H9 (cell line): ENCODE measurements at regions not wholly inside any gene's neighbourhood (a gene's known extent, or its start where the extent isn't known, plus 50 kb on each side); places are given as distances from the start of the nearest gene placed in this dataset.

Experiments used
- DNase-seq: peaks from one replicate; pipeline ENCODE4 v3.0.0-alpha.2; 2017
- H2AFZ ChIP-seq: one replicate; pipeline ENCODE4 v1.6.1; 2013; ENCODE audit warnings: mild to moderate bottlenecking, low read length, control low read depth, moderate library complexity
- H2AK5ac ChIP-seq: 2 replicates; pipeline ENCODE4 v1.6.1; 2013; ENCODE audit warnings: low read length, control low read depth, mixed read lengths; ENCODE audit not compliant: insufficient read length
- H2BK120ac ChIP-seq: one replicate; pipeline ENCODE4 v1.6.1; 2013; ENCODE audit warnings: low read depth, mild to moderate bottlenecking, low read length, control low read depth, inconsistent platforms; ENCODE audit not compliant: poor library complexity, severe bottlenecking
- H2BK12ac ChIP-seq: 2 replicates; pipeline ENCODE4 v1.6.1; 2013; ENCODE audit warnings: low read length, control low read depth, mixed read lengths, low read depth; ENCODE audit not compliant: insufficient read length
- H2BK15ac ChIP-seq: 2 replicates; pipeline ENCODE4 v1.6.1; 2013; ENCODE audit warnings: low read depth, low read length, control low read depth
- H2BK20ac ChIP-seq: one replicate; pipeline ENCODE4 v1.6.1; 2013; ENCODE audit warnings: low read depth, mild to moderate bottlenecking, low read length, control low read depth, inconsistent platforms; ENCODE audit not compliant: poor library complexity, severe bottlenecking
- H2BK5ac ChIP-seq: 2 replicates; pipeline ENCODE4 v1.6.1; 2013; ENCODE audit warnings: low read length, control low read depth, mixed read lengths; ENCODE audit not compliant: insufficient read length
- H3K14ac ChIP-seq: 2 replicates; pipeline ENCODE4 v1.6.1; 2013; ENCODE audit warnings: low read length, control low read depth; ENCODE audit not compliant: insufficient read depth
- H3K18ac ChIP-seq: 2 replicates; pipeline ENCODE4 v1.6.1; 2013; ENCODE audit warnings: low read depth, mild to moderate bottlenecking, mixed read lengths, low read length, control low read depth; ENCODE audit not compliant: insufficient read length
- H3K23ac ChIP-seq: 2 replicates; pipeline ENCODE4 v1.6.1; 2013; ENCODE audit warnings: low read length, control low read depth, mixed read lengths, low read depth; ENCODE audit not compliant: insufficient read length
- H3K23me2 ChIP-seq: 2 replicates; pipeline ENCODE4 v1.6.1; 2013; ENCODE audit warnings: low read depth, mild to moderate bottlenecking, mixed read lengths, low read length, control low read depth; ENCODE audit not compliant: insufficient read length, poor library complexity, severe bottlenecking
- H3K27ac ChIP-seq: 2 replicates; pipeline ENCODE4 v1.5.1; 2013; ENCODE audit warnings: low read length, control low read depth, mixed read lengths, low read depth; ENCODE audit not compliant: insufficient read length
- H3K27me3 ChIP-seq: 2 replicates; pipeline ENCODE4 v1.6.1; 2013; ENCODE audit warnings: low read length, control low read depth, inconsistent platforms; ENCODE audit not compliant: insufficient read depth
- H3K4ac ChIP-seq: 2 replicates; pipeline ENCODE4 v1.6.1; 2013; ENCODE audit warnings: low read depth, mild to moderate bottlenecking, control low read depth, inconsistent platforms, low read length, moderate library complexity
- H3K4me1 ChIP-seq: 2 replicates; pipeline ENCODE4 v1.6.1; 2013; ENCODE audit warnings: low read length, control low read depth, inconsistent platforms; ENCODE audit not compliant: insufficient read depth
- H3K4me2 ChIP-seq: 2 replicates; pipeline ENCODE4 v1.6.1; 2013; ENCODE audit warnings: low read length, control low read depth, mixed read lengths; ENCODE audit not compliant: insufficient read length, insufficient read depth
- H3K56ac ChIP-seq: 2 replicates; pipeline ENCODE4 v1.6.1; 2013; ENCODE audit warnings: low read depth, mild to moderate bottlenecking, mixed read lengths, low read length, control low read depth; ENCODE audit not compliant: insufficient read length
- H3K79me1 ChIP-seq: 2 replicates; pipeline ENCODE4 v1.6.1; 2013; ENCODE audit warnings: low read depth, mild to moderate bottlenecking, moderate library complexity, low read length, control low read depth, inconsistent platforms; ENCODE audit not compliant: insufficient read depth, poor library complexity, severe bottlenecking
- H3K79me2 ChIP-seq: 2 replicates; pipeline ENCODE4 v1.6.1; 2013; ENCODE audit warnings: low read length, control low read depth, inconsistent platforms; ENCODE audit not compliant: insufficient read depth
- H3K9ac ChIP-seq: 2 replicates; pipeline ENCODE4 v1.6.1; 2013; ENCODE audit warnings: low read length, control low read depth, mixed read lengths; ENCODE audit not compliant: insufficient read length; ENCODE audit errors: extremely low read depth
- H3K9me3 ChIP-seq: one replicate; pipeline ENCODE4 v1.6.1; 2013; ENCODE audit warnings: low read depth, low read length, inconsistent platforms; ENCODE audit not compliant: control insufficient read depth
- H3T11ph ChIP-seq: one replicate; pipeline ENCODE4 v1.6.1; 2013; ENCODE audit warnings: mild to moderate bottlenecking, low read length, control low read depth, inconsistent platforms
- H4K20me1 ChIP-seq: one replicate; pipeline ENCODE4 v1.6.1; 2013; ENCODE audit not compliant: control insufficient read depth, insufficient read length, insufficient read depth
- H4K5ac ChIP-seq: 2 replicates; pipeline ENCODE4 v1.6.1; 2013; ENCODE audit warnings: low read depth, mild to moderate bottlenecking, mixed read lengths, low read length, control low read depth; ENCODE audit not compliant: insufficient read length
- H4K8ac ChIP-seq: replicated peaks from 2 replicates; pipeline ENCODE4 v1.6.1; 2013; ENCODE audit warnings: low read length, control low read depth, mixed read lengths, low read depth; ENCODE audit not compliant: insufficient read length
- H4K91ac ChIP-seq: 2 replicates; pipeline ENCODE4 v1.6.1; 2013; ENCODE audit warnings: low read depth, mild to moderate bottlenecking, moderate library complexity, mixed read lengths, low read length, control low read depth; ENCODE audit not compliant: insufficient read length
- H3K27ac Mint-ChIP-seq, 3 experiments: 2 replicates in 2 of 3; 3 replicates in 1 of 3; pipeline ENCODE4 v1.8.0; 2020 to 2021; ENCODE audit warnings: mixed read lengths in 3 of 3, mild to moderate bottlenecking in 1 of 3, moderate library complexity in 1 of 3
- H3K27me3 Mint-ChIP-seq: 2 replicates; pipeline ENCODE4 v1.8.0; 2021; ENCODE audit warnings: low read depth, mild to moderate bottlenecking, moderate library complexity, mixed read lengths
- H3K36me3 Mint-ChIP-seq, 3 experiments: 2 replicates in 2 of 3; 3 replicates in 1 of 3; pipeline ENCODE4 v1.8.0; 2020 to 2021; ENCODE audit warnings: low read depth in 3 of 3, mixed read lengths in 3 of 3; ENCODE audit not compliant: insufficient read depth in 1 of 3
- H3K4me1 Mint-ChIP-seq, 2 experiments: 2 replicates each; pipeline ENCODE4 v1.8.0; 2020; ENCODE audit warnings: mixed read lengths in 2 of 2
- H3K4me3 Mint-ChIP-seq, 2 experiments: 2 replicates in 1 of 2; 3 replicates in 1 of 2; pipeline ENCODE4 v1.8.0; 2020 to 2021; ENCODE audit warnings: mild to moderate bottlenecking in 2 of 2, mixed read lengths in 2 of 2, moderate library complexity in 1 of 2
- H3K9me3 Mint-ChIP-seq, 2 experiments: 2 replicates in 1 of 2; 3 replicates in 1 of 2; pipeline ENCODE4 v1.8.0; 2020; ENCODE audit warnings: mild to moderate bottlenecking in 2 of 2, mixed read lengths in 2 of 2, moderate library complexity in 1 of 2
- WGBS: extraction: QIAGEN DNeasy Blood & Tissue Kit; methylation state at CpG from one replicate; pipeline ENCODE4 v1.1.7; 2013; ENCODE audit warnings: missing lambda C conversion rate, low lambda C conversion rate, mixed read lengths; ENCODE audit not compliant: insufficient read length; ENCODE audit errors: extremely low coverage; 5-methylcytosine and 5-hydroxymethylcytosine counted together
- TF ChIP-seq, protein P1 (sequence below): fragments of 200-600 bp; sonication (generic); conservative IDR thresholded peaks from 3 replicates; pipeline ENCODE4 v1.8.0; 2021; ENCODE audit warnings: antibody characterized with exemption, mild to moderate bottlenecking

DNA sequence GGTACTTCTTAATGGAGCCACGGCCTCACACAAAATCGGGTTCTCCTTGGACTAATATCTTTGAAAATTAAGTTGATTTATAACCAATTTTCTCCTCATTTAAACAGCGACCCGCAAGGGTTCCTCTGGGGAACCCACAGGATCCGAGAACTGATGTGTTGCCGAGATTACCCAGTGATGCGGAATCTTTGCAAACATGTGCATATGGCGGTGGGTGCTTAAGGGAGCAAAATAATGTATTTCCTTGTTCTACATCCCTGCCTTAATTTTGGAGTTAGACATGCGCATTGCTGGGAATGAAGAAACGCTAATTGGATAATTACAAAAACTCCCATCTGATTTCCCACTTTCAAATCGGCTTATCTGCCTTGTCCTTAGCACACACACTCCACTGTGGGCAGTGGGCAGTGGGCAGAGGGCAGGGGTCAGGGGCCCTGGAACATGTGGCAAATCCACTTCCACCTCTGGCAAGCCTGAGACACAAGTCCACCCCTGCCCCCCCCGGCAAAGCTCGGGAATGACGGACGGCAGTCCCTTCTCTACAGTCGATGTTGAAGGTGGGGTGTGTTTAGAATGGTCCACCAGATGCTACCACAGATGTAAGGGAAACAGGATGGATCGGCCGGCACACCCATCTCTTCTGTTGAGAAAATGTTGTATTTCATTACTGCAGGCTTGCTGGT, 137.4 kb upstream of the CDH4 start:
- H3K4me1 ChIP-seq, result no peaks in the 10 kb centered on the region
- no peaks in the 10 kb centered on the region for H3K79me2 ChIP-seq
- Mint-ChIP-seq H3K27me3 (peaks cover 81% of the 10 kb centered on the region), H3K27ac (no peak overlapping the region; a peak in 1 of 7 replicates), H3K36me3 (no peaks in the 10 kb centered on the region; a peak in 1 of 7 replicates), H3K4me3 (no peak overlapping the region), H3K9me3 (no peaks in the 10 kb centered on the region), H3K4me1 (peaks cover 3 to 4% of the 10 kb centered on the region in 2 experiments; a peak in 2 of 4 replicates)
- no peak overlapping the region for H4K8ac ChIP-seq
- TF ChIP-seq, protein P1, sequence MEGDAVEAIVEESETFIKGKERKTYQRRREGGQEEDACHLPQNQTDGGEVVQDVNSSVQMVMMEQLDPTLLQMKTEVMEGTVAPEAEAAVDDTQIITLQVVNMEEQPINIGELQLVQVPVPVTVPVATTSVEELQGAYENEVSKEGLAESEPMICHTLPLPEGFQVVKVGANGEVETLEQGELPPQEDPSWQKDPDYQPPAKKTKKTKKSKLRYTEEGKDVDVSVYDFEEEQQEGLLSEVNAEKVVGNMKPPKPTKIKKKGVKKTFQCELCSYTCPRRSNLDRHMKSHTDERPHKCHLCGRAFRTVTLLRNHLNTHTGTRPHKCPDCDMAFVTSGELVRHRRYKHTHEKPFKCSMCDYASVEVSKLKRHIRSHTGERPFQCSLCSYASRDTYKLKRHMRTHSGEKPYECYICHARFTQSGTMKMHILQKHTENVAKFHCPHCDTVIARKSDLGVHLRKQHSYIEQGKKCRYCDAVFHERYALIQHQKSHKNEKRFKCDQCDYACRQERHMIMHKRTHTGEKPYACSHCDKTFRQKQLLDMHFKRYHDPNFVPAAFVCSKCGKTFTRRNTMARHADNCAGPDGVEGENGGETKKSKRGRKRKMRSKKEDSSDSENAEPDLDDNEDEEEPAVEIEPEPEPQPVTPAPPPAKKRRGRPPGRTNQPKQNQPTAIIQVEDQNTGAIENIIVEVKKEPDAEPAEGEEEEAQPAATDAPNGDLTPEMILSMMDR, result no peak
- no peak overlapping the region for H3K14ac ChIP-seq
- H3K18ac ChIP-seq, result no peak overlapping the region
- H3K56ac ChIP-seq, result no peak overlapping the region
- no peak overlapping the region for H3K4me2 ChIP-seq
- H2AFZ ChIP-seq, result no peak overlapping the region
- no peaks in the 10 kb centered on the region for H4K20me1 ChIP-seq
- DNase-seq, result no peak
- no peak overlapping the region for H3T11ph ChIP-seq
- no peak overlapping the region for H2BK12ac ChIP-seq
- H2BK15ac ChIP-seq, result no peak overlapping the region
- no peak overlapping the region for H2AK5ac ChIP-seq
- H4K5ac ChIP-seq, result no peak overlapping the region
- no peak overlapping the region for H4K91ac ChIP-seq
- H3K23me2 ChIP-seq, result no peaks in the 10 kb centered on the region
- no peak overlapping the region for H3K4ac ChIP-seq
- no peak overlapping the region for H2BK120ac ChIP-seq
- H2BK5ac ChIP-seq, result no peak overlapping the region
- H3K23ac ChIP-seq, result no peak overlapping the region
- no peaks in the 10 kb centered on the region; the same call in 1 of the 2 replicates for H3K27me3 ChIP-seq
- H3K9me3 ChIP-seq, result no peaks in the 10 kb centered on the region
- H3K27ac ChIP-seq, result no peak overlapping the region
- no peak overlapping the region for H2BK20ac ChIP-seq
- H3K79me1 ChIP-seq, result no peaks in the 10 kb centered on the region
- H3K9ac ChIP-seq, result no peak overlapping the region
- WGBS, result no CpG with 5 or more reads among the region's 18 CpGs
